ENCODE measurements at regions not wholly inside any gene's neighbourhood (a gene's known extent, or its start where the extent isn't known, plus 50 kb on each side); places are given as distances from the start of the nearest gene placed in this dataset.
A peak's percentile ranks its signal among the peaks of the same experiment; 100 is the strongest.

DNA sequence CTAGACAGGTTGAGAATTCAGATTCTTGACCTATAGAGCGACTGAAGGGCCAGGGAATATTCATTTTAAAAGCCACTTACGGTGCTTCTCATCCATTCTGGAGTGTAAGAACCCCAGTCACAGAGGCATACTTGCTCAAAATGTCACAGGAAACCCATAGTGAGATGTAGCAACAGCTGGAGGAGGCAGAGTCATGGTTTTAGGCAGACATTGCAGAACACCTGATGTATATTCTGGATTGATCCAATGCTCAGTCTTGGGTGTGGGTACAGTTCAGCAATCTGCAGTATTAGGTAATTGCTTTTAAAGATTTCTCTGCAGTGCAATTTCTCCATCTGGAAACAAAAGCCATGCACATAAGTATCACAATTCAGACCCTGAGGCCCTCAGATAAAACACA, 137.4 kb upstream of the SLC22A23 start:
- Histone ChIP-seq H3K9me3 (no peaks in the 10 kb centered on the region), H3K4me1 (ENCODE audit: control insufficient read depth in 1 of 2, low read depth in 2 of 2) (peaks cover 0 to 12% of the 10 kb centered on the region in 2 donors), H3K36me3 (no peaks in the 10 kb centered on the region), H3K27ac (no peak overlapping the region), H3K4me3 (no peak overlapping the region), H3K27me3 (replicated peaks; ENCODE audit: insufficient read depth) (no peaks in the 10 kb centered on the region)
- ATAC-seq (ENCODE audit: insufficient number of reproducible peaks, low FRiP score, low read depth) (no peak), DNase-seq (ENCODE audit: low spot score) (no peak)
- TF ChIP-seq, protein P1, sequence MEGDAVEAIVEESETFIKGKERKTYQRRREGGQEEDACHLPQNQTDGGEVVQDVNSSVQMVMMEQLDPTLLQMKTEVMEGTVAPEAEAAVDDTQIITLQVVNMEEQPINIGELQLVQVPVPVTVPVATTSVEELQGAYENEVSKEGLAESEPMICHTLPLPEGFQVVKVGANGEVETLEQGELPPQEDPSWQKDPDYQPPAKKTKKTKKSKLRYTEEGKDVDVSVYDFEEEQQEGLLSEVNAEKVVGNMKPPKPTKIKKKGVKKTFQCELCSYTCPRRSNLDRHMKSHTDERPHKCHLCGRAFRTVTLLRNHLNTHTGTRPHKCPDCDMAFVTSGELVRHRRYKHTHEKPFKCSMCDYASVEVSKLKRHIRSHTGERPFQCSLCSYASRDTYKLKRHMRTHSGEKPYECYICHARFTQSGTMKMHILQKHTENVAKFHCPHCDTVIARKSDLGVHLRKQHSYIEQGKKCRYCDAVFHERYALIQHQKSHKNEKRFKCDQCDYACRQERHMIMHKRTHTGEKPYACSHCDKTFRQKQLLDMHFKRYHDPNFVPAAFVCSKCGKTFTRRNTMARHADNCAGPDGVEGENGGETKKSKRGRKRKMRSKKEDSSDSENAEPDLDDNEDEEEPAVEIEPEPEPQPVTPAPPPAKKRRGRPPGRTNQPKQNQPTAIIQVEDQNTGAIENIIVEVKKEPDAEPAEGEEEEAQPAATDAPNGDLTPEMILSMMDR (IDR thresholded peaks at IDR 0.05) = no peak

DNA sequence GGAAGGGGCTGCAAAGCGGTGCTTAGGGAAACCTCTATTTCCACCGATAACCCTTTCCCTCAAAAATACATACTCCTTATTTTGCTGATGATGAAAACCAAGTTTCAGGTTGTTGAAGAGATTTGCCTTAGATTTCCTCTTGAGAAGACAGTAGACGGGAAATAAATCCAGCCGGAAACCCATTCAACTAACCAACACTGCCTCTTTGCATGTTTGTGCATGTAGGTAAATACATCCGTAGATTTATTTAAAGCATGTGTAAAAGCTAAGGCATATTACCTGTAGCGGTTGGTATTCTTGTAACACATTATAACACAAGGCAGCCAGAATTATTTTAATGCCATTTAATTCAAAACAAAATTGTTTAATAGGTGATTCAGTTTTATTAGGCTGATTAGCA, 136.3 kb upstream of the SLC22A23 start:
- no peak overlapping the region for H3K27ac ChIP-seq
- H3K4me1 ChIP-seq (ENCODE audit: control insufficient read depth in 1 of 2, low read depth in 2 of 2) = peaks cover 0 to 12% of the 10 kb centered on the region in 2 donors
- TF ChIP-seq, protein P1 (IDR thresholded peaks at IDR 0.05) = no peak
- no peak for ATAC-seq (ENCODE audit: insufficient number of reproducible peaks, low FRiP score, low read depth)
- H3K9me3 ChIP-seq = no peaks in the 10 kb centered on the region
- H3K36me3 ChIP-seq = no peaks in the 10 kb centered on the region
- no peak overlapping the region for H3K4me3 ChIP-seq
- DNase-seq (ENCODE audit: low spot score) = no peak
- H3K27me3 ChIP-seq (replicated peaks; ENCODE audit: insufficient read depth) = no peaks in the 10 kb centered on the region

DNA sequence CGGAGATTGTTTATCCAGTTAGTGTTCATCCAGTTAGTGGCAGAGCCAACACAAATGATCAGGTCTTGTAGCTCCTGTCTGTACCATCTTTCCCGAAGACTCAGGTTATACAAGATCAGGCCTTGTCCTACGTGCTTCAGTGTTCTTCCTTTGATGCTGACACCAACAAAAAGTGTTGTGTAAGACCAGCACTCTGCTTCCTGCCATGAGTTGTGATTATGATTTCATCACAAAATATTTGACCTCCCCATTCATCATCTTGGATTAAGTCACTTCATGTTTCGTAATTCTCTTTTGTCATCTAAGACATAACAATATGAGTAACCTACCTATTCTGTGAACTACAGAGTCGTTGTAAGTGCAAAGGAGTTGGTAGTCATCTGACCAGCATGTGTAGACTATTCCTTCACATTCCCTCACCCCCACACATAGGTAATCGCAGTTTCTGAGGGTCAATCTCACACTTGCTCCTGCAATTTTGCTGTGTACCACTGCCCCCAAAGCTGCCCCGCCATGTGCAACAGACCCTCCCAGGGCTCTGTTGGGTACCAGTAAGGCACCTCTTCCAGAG, 135.6 kb upstream of the SLC22A23 start:
- Histone ChIP-seq H3K4me3 (no peak overlapping the region), H3K4me1 (ENCODE audit: control insufficient read depth in 1 of 2, low read depth in 2 of 2) (peaks cover 0 to 12% of the 10 kb centered on the region in 2 donors), H3K36me3 (no peaks in the 10 kb centered on the region), H3K27ac (no peak overlapping the region), H3K9me3 (no peaks in the 10 kb centered on the region), H3K27me3 (replicated peaks; ENCODE audit: insufficient read depth) (no peaks in the 10 kb centered on the region)
- no peak for DNase-seq (ENCODE audit: low spot score)
- TF ChIP-seq, protein P1 (IDR thresholded peaks at IDR 0.05) = no peak
- peak; percentile 64 for ATAC-seq (ENCODE audit: insufficient number of reproducible peaks, low FRiP score, low read depth)

DNA sequence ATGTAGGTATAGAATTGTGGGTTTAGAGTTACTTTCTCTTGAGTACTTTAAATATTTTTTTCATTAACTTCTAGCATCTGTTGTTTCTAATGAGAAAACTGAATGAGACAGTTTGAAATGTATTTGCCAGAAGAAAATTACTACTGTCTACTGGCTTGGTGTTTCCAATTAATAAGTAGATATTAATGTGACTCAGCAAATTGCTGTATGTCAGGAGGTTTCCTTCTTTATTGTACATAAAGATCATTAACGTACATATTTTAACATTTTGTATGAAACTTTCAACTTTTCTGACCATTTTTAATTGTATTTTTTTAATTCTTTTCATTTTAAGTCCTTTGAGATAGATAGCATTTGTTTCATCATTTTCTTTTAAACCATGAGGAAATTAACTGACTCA, 135.1 kb upstream of the SLC22A23 start:
- Histone ChIP-seq H3K27me3 (replicated peaks; ENCODE audit: insufficient read depth) (no peaks in the 10 kb centered on the region), H3K4me3 (no peak overlapping the region), H3K4me1 (ENCODE audit: control insufficient read depth in 1 of 2, low read depth in 2 of 2) (peaks cover 0 to 7% of the 10 kb centered on the region in 2 donors), H3K27ac (no peak overlapping the region), H3K36me3 (no peaks in the 10 kb centered on the region), H3K9me3 (no peaks in the 10 kb centered on the region)
- ATAC-seq (ENCODE audit: insufficient number of reproducible peaks, low FRiP score, low read depth) = no peak
- no peak for DNase-seq (ENCODE audit: low spot score)
- TF ChIP-seq, protein P1 (IDR thresholded peaks at IDR 0.05) = no peak

DNA sequence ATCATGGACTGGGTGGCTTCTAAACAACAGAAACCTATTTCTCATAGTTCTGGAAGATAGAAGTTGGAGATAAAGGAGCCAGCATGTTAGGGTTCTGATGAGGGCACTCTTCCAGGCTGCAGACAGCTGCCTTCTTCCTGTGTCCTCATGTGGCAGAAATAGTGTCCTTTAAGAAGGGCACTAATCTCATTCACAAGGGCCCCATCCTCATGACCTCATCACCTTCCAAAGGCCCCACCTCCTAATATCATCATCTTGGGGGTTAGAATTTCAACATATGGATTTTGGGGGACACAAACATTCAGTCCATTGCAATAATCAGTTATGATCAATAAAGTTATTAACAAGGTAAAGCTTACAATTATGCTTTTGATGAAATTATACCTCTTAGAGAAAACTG, 130.8 kb upstream of the SLC22A23 start:
- TF ChIP-seq, protein P1 (IDR thresholded peaks at IDR 0.05) = no peak

More for the DNA sequence above, 130.8 kb upstream of the SLC22A23 start:
- Histone ChIP-seq H3K27me3 (replicated peaks; ENCODE audit: insufficient read depth) (no peaks in the 10 kb centered on the region), H3K4me1 (ENCODE audit: control insufficient read depth in 1 of 2, low read depth in 2 of 2) (peaks cover 0 to 6% of the 10 kb centered on the region in 2 donors), H3K9me3 (no peaks in the 10 kb centered on the region), H3K36me3 (no peaks in the 10 kb centered on the region), H3K4me3 (no peak overlapping the region), H3K27ac (no peak overlapping the region)
- DNase-seq (ENCODE audit: low spot score) = no peak
- ATAC-seq (ENCODE audit: insufficient number of reproducible peaks, low FRiP score, low read depth) = no peak

Data from thoracic aorta (tissue), 2 donors.